ENCODE measurements at regions not wholly inside any gene's neighbourhood (a gene's known extent, or its start where the extent isn't known, plus 50 kb on each side); places are given as distances from the start of the nearest gene placed in this dataset.
"Not testable (repeated sequence)": the region's sequence is repeated elsewhere in the genome, so short reads cannot be mapped to it uniquely, and the experiment has no call there.

- no peak for DNase-seq
These were observed 96.0 kb upstream of the MDM1 start for GRCh38 chr12:68428211-68428610.

- DNase-seq = no peak
These were observed 96.8 kb upstream of the MDM1 start for GRCh38 chr12:68428724-68429501.

GRCh38 chr12:68429696-68430095 is 97.5 kb upstream of the MDM1 start:
- no peak for DNase-seq

GRCh38 chr12:68431786-68432185 is 99.6 kb upstream of the MDM1 start:
- DNase-seq = no peak

GRCh38 chr12:68432622-68433021 is 100.5 kb upstream of the MDM1 start:
- DNase-seq = no peak

- no peak for DNase-seq
These were observed 102.5 kb upstream of the MDM1 start for GRCh38 chr12:68434391-68435298.

GRCh38 chr12:68435299-68435637 is 103.1 kb upstream of the MDM1 start:
- no peak for DNase-seq

GRCh38 chr12:68435816-68436215 is 103.7 kb upstream of the MDM1 start:
- DNase-seq = no peak

- no peak for DNase-seq
These were observed 106.4 kb upstream of the MDM1 start for GRCh38 chr12:68438601-68439000.

GRCh38 chr12:68439368-68440045 is 107.3 kb upstream of the MDM1 start:
- no peak for DNase-seq

- DNase-seq = no peak
These were observed 108.0 kb upstream of the MDM1 start for GRCh38 chr12:68440068-68440581.

- DNase-seq = no peak
These were observed 109.0 kb upstream of the MDM1 start for GRCh38 chr12:68441167-68441566.

GRCh38 chr12:68442353-68442972 is 110.3 kb upstream of the MDM1 start:
- not testable (repeated sequence) for DNase-seq

GRCh38 chr12:68443695-68444094 is 111.5 kb upstream of the MDM1 start:
- DNase-seq = not testable (repeated sequence)

GRCh38 chr12:68445824-68446223 is 113.7 kb upstream of the MDM1 start:
- no peak for DNase-seq

GRCh38 chr12:68446384-68446783 is 114.2 kb upstream of the MDM1 start:
- no peak for DNase-seq

GRCh38 chr12:68446901-68447796 is 115.0 kb upstream of the MDM1 start:
- peak; percentile 6 for DNase-seq

GRCh38 chr12:68447797-68448260 is 115.7 kb upstream of the MDM1 start:
- DNase-seq = no peak

GRCh38 chr12:68449196-68449595 is 117.0 kb upstream of the MDM1 start:
- DNase-seq = no peak

- no peak for DNase-seq
These were observed 118.7 kb upstream of the MDM1 start for GRCh38 chr12:68450947-68451260.

- peak; percentile 45 for DNase-seq
These were observed 119.3 kb upstream of the MDM1 start for GRCh38 chr12:68451261-68452077.
